Astrocyte (in vitro differentiated cells and primary cell): ENCODE measurements at regions not wholly inside any gene's neighbourhood (a gene's known extent, or its start where the extent isn't known, plus 50 kb on each side); places are given as distances from the start of the nearest gene placed in this dataset.

Experiments used
- EZH2 ChIP-seq: IDR thresholded peaks from 2 replicates; pipeline ENCODE4 v1.6.1; 2012; ENCODE audit warnings: mild to moderate bottlenecking, low read length, inconsistent platforms; ENCODE audit not compliant: insufficient read depth
- TF ChIP-seq, protein P1 (sequence below): IDR thresholded peaks from 2 replicates; pipeline ENCODE4 v1.5.1; 2011; ENCODE audit warnings: low read depth, mild to moderate bottlenecking, inconsistent platforms, low read length, moderate library complexity; ENCODE audit not compliant: insufficient read depth

GRCh38 chr2:57373530-57373929 lies 673.1 kb upstream of the VRK2 start:
- TF ChIP-seq, protein P1, sequence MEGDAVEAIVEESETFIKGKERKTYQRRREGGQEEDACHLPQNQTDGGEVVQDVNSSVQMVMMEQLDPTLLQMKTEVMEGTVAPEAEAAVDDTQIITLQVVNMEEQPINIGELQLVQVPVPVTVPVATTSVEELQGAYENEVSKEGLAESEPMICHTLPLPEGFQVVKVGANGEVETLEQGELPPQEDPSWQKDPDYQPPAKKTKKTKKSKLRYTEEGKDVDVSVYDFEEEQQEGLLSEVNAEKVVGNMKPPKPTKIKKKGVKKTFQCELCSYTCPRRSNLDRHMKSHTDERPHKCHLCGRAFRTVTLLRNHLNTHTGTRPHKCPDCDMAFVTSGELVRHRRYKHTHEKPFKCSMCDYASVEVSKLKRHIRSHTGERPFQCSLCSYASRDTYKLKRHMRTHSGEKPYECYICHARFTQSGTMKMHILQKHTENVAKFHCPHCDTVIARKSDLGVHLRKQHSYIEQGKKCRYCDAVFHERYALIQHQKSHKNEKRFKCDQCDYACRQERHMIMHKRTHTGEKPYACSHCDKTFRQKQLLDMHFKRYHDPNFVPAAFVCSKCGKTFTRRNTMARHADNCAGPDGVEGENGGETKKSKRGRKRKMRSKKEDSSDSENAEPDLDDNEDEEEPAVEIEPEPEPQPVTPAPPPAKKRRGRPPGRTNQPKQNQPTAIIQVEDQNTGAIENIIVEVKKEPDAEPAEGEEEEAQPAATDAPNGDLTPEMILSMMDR = no peak
- TF ChIP-seq EZH2 = no peak
